Esophagus squamous epithelium (tissue), 4 donors: ENCODE measurements at regions not wholly inside any gene's neighbourhood (a gene's known extent, or its start where the extent isn't known, plus 50 kb on each side); places are given as distances from the start of the nearest gene placed in this dataset.

ENCODE experiments used
- CTCF ChIP-seq, 6 experiments: fragments of 450-650 bp in 4 of 6; fragments of 200-600 bp in 2 of 6; sonication (generic) in 2 of 6; IDR thresholded peaks; one replicate each; pipeline ENCODE4 v1.5.1; 2016 to 2019; ENCODE audit warnings: antibody characterized with exemption in 6 of 6, mild to moderate bottlenecking in 4 of 6, moderate library complexity in 4 of 6
- POLR2A ChIP-seq, 4 donors: fragments of 450-650 bp; IDR thresholded peaks; one replicate each; pipeline ENCODE4 v1.6.1; 2017; ENCODE audit warnings: antibody characterized with exemption in 4 of 4, mild to moderate bottlenecking in 4 of 4, moderate library complexity in 3 of 4

- TF ChIP-seq CTCF (IDR thresholded peaks at IDR 0.05) (no peak), POLR2A (IDR thresholded peaks at IDR 0.05) (no peak)
Observed at GRCh38 chr6:166739117-166739975, 112.3 kb upstream of the RPS6KA2 start.
